Panc1 (cell line): ENCODE measurements at regions not wholly inside any gene's neighbourhood (a gene's known extent, or its start where the extent isn't known, plus 50 kb on each side); places are given as distances from the start of the nearest gene placed in this dataset.
A peak's percentile ranks its signal among the peaks of the same experiment; 100 is the strongest.

ENCODE experiments used
- ATAC-seq: fragments of 200-7000 bp; cut with Tn5 transposase; 2 replicates; pipeline ENCODE4 v1.9.1; 2020; ENCODE audit warnings: mild to moderate bottlenecking, moderate library complexity
- BruUV-seq: library from RNA; stranded (reverse); fragments of 400-500 nt; replicated peaks from 2 replicates; lab custom pipeline; 2021; lab: Mats Ljungman, UMichigan
- CTCF ChIA-PET: fragments of 300-600 bp; sonication (Branson Sonifier 250); formaldehyde crosslinking; loops from one replicate; lab custom pipeline; 2022; ENCODE audit warnings: antibody characterized with exemption; lab: Charles Lee
- POLR2A ChIA-PET: fragments of 300-600 bp; sonication (Branson Sonifier 250); formaldehyde crosslinking; loops from one replicate; lab custom pipeline; 2022; ENCODE audit warnings: antibody characterized with exemption; lab: Charles Lee
- DNase-seq: peaks from one replicate; pipeline ENCODE4 v3.0.0-alpha.2; 2010; ENCODE audit warnings: low read depth, low spot score
- H3K27ac ChIP-seq: 2 replicates; pipeline ENCODE4 v1.5.1; 2011; ENCODE audit warnings: mild to moderate bottlenecking, low read length, inconsistent platforms
- H3K27me3 ChIP-seq: fragments of 200-500 bp; sonication (Bioruptor generic); 2 replicates; pipeline ENCODE4 v1.6.0; 2014; ENCODE audit warnings: low read length, inconsistent platforms; ENCODE audit not compliant: control insufficient read depth, insufficient read depth
- H3K36me3 ChIP-seq: fragments of 200-500 bp; sonication (Bioruptor generic); 2 replicates; pipeline ENCODE4 v1.5.1; 2014; ENCODE audit warnings: inconsistent platforms, mild to moderate bottlenecking, low read length, moderate library complexity; ENCODE audit not compliant: control insufficient read depth, insufficient read depth
- H3K4me1 ChIP-seq: 2 replicates; pipeline ENCODE4 v1.5.1; 2011; ENCODE audit warnings: inconsistent platforms, mild to moderate bottlenecking, low read length, moderate library complexity; ENCODE audit not compliant: control insufficient read depth, insufficient read depth
- H3K4me3 ChIP-seq, 2 experiments: 2 replicates each; pipeline ENCODE4 v1.5.1; 2011 to 2012; ENCODE audit warnings: low read depth in 2 of 2, low read length in 2 of 2, mild to moderate bottlenecking in 2 of 2, inconsistent platforms in 1 of 2, moderate library complexity in 1 of 2
- H3K9me3 ChIP-seq: fragments of 200-500 bp; sonication (Bioruptor generic); 2 replicates; pipeline ENCODE4 v1.5.1; 2014; ENCODE audit warnings: low read depth, mild to moderate bottlenecking, inconsistent platforms, low read length, moderate library complexity; ENCODE audit not compliant: control insufficient read depth, insufficient read depth
- POLR2AphosphoS5 ChIP-seq: IDR thresholded peaks from 2 replicates; pipeline ENCODE4 v1.6.1; 2012; ENCODE audit warnings: mild to moderate bottlenecking, low read depth, low read length, moderate library complexity
- REST ChIP-seq, 2 experiments: IDR thresholded peaks; 2 replicates each; pipeline ENCODE4 v1.6.1; 2011 to 2012; ENCODE audit warnings: low read depth in 2 of 2, control low read depth in 1 of 2, low read length in 1 of 2, mild to moderate bottlenecking in 1 of 2, moderate library complexity in 1 of 2; ENCODE audit not compliant: insufficient read depth in 1 of 2
- SIN3A ChIP-seq: IDR thresholded peaks from 2 replicates; pipeline ENCODE4 v1.6.1; 2012; ENCODE audit warnings: low read depth, mild to moderate bottlenecking, low read length, moderate library complexity, borderline replicate concordance; ENCODE audit not compliant: insufficient read depth
- TCF7L2 ChIP-seq: IDR thresholded peaks from 2 replicates; pipeline ENCODE4 v1.6.1; 2011; ENCODE audit warnings: mild to moderate bottlenecking, low read depth, low read length, inconsistent platforms
- in situ Hi-C: cut with HindIII; loops from 2 replicates; pipeline ENCODE4 v1.10.0; 2016; ENCODE audit warnings: low sequenced_read_pairs, low pct_unique_long_range_greater_than_20kb
- intact Hi-C: fragments of 100-400 bp; cut with micrococcal nuclease; formaldehyde crosslinking; loops from one replicate; pipeline ENCODE4 v1.10.0; 2022; ENCODE audit not compliant: unreplicated experiment
- TF ChIP-seq, protein P1 (sequence below): fragments of 450-650 bp; IDR thresholded peaks from 2 replicates; pipeline ENCODE4 v1.5.1; 2017; ENCODE audit warnings: mild to moderate bottlenecking

GRCh38 chr1:19559641-19560040 lies 74.3 kb upstream of the CAPZB start:
- no TSS peak for BruUV-seq
- ATAC-seq: peak; percentile 85
- CTCF ChIA-PET: no interaction called here
- intact Hi-C loops: no loop called here
- H3K36me3 ChIP-seq: no peaks in the 10 kb centered on the region
- H3K27ac ChIP-seq: no peak overlapping the region
- no peaks in the 10 kb centered on the region for H3K27me3 ChIP-seq
- H3K4me1 ChIP-seq: no peaks in the 10 kb centered on the region
- in situ Hi-C loops: no loop called here
- peak; percentile 27 for DNase-seq
- TF ChIP-seq TCF7L2 (no peak), POLR2AphosphoS5 (no peak), REST (IDR thresholded peaks at IDR 0.05; ENCODE audit: insufficient read depth in 1 of 2, low read depth in 2 of 2, low read length in 1 of 2) (no peak), SIN3A (no peak)
- TF ChIP-seq, protein P1, sequence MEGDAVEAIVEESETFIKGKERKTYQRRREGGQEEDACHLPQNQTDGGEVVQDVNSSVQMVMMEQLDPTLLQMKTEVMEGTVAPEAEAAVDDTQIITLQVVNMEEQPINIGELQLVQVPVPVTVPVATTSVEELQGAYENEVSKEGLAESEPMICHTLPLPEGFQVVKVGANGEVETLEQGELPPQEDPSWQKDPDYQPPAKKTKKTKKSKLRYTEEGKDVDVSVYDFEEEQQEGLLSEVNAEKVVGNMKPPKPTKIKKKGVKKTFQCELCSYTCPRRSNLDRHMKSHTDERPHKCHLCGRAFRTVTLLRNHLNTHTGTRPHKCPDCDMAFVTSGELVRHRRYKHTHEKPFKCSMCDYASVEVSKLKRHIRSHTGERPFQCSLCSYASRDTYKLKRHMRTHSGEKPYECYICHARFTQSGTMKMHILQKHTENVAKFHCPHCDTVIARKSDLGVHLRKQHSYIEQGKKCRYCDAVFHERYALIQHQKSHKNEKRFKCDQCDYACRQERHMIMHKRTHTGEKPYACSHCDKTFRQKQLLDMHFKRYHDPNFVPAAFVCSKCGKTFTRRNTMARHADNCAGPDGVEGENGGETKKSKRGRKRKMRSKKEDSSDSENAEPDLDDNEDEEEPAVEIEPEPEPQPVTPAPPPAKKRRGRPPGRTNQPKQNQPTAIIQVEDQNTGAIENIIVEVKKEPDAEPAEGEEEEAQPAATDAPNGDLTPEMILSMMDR: no peak
- POLR2A ChIA-PET: interaction anchor here (0.6 kb wide), 1 partner anchor 72 kb away, joined by 3 read pairs; no protein-coding TSS in a partner anchor
- H3K9me3 ChIP-seq: no peaks in the 10 kb centered on the region
- no peak overlapping the region for H3K4me3 ChIP-seq

- DNase-seq (no peak), ATAC-seq (no peak)
- intact Hi-C loops (no loop called here), in situ Hi-C loops (no loop called here)
- Histone ChIP-seq H3K4me1 (no peaks in the 10 kb centered on the region), H3K27me3 (no peaks in the 10 kb centered on the region), H3K4me3 (no peak overlapping the region), H3K9me3 (no peaks in the 10 kb centered on the region), H3K27ac (no peak overlapping the region), H3K36me3 (no peaks in the 10 kb centered on the region)
- ChIA-PET POLR2A (no interaction called here), CTCF (no interaction called here)
- no TSS peak for BruUV-seq
- TF ChIP-seq POLR2AphosphoS5: no peak
- no peak for TF ChIP-seq SIN3A
- TF ChIP-seq TCF7L2: no peak
- TF ChIP-seq, protein P1: no peak
- TF ChIP-seq REST (IDR thresholded peaks at IDR 0.05; ENCODE audit: insufficient read depth in 1 of 2, low read depth in 2 of 2, low read length in 1 of 2): no peak
Observed at GRCh38 chr1:19557609-19558051, 72.3 kb upstream of the CAPZB start.
